Dermis microvascular lymphatic vessel endothelial cell (primary cell): ENCODE measurements at regions not wholly inside any gene's neighbourhood (a gene's known extent, or its start where the extent isn't known, plus 50 kb on each side); places are given as distances from the start of the nearest gene placed in this dataset.
"Not testable (repeated sequence)": the region's sequence is repeated elsewhere in the genome, so short reads cannot be mapped to it uniquely, and the experiment has no call there.

Source experiments
- DNase-seq, 2 donors: peaks; one replicate each; pipeline versions ENCODE4 v3.0.0 to v3.0.0-alpha.2; 2010; ENCODE audit warnings: low read depth in 2 of 2

GRCh38 chr3:15903759-15904720 lies 106.3 kb upstream of the ANKRD28 start:
- DNase-seq, result no peak

- DNase-seq, result no peak
These were observed 107.3 kb upstream of the ANKRD28 start for GRCh38 chr3:15905041-15905440.

- not testable (repeated sequence) for DNase-seq
These were observed 109.6 kb upstream of the ANKRD28 start for GRCh38 chr3:15907403-15907802.

- DNase-seq, result no peak
These were observed 121.2 kb upstream of the ANKRD28 start for GRCh38 chr3:15918988-15919387.

- DNase-seq, result no peak
These were observed 122.2 kb upstream of the ANKRD28 start for GRCh38 chr3:15919971-15920370.

GRCh38 chr3:15923640-15924405 lies 126.0 kb upstream of the ANKRD28 start:
- DNase-seq, result no peak

- no peak for DNase-seq
These were observed 127.1 kb upstream of the ANKRD28 start for GRCh38 chr3:15924914-15925313.

- no peak for DNase-seq
These were observed 129.1 kb upstream of the ANKRD28 start for GRCh38 chr3:15926871-15927270.

- DNase-seq, result no peak
These were observed 130.2 kb upstream of the ANKRD28 start for GRCh38 chr3:15927969-15928368.

GRCh38 chr3:15929944-15930571 lies 132.3 kb upstream of the ANKRD28 start:
- no peak for DNase-seq

GRCh38 chr3:15932348-15933300 lies 134.8 kb upstream of the ANKRD28 start:
- no peak for DNase-seq

- DNase-seq, result no peak
These were observed 135.8 kb upstream of the ANKRD28 start for GRCh38 chr3:15933439-15934139.

GRCh38 chr3:15934389-15935195 lies 136.8 kb upstream of the ANKRD28 start:
- no peak for DNase-seq

- DNase-seq, result no peak
These were observed 138.5 kb upstream of the ANKRD28 start for GRCh38 chr3:15936312-15936711.

- no peak for DNase-seq
These were observed 142.9 kb upstream of the ANKRD28 start for GRCh38 chr3:15940641-15941040.

- DNase-seq, result not testable (repeated sequence)
These were observed 143.7 kb upstream of the ANKRD28 start for GRCh38 chr3:15941457-15941856.

- no peak for DNase-seq
These were observed 144.2 kb upstream of the ANKRD28 start for GRCh38 chr3:15941958-15942357.

GRCh38 chr3:15942462-15942861 lies 144.7 kb upstream of the ANKRD28 start:
- no peak for DNase-seq

GRCh38 chr3:15942936-15943335 lies 145.2 kb upstream of the ANKRD28 start:
- no peak for DNase-seq
